PC-9 (cell line): ENCODE measurements at regions not wholly inside any gene's neighbourhood (a gene's known extent, or its start where the extent isn't known, plus 50 kb on each side); places are given as distances from the start of the nearest gene placed in this dataset.

Experiments
- EZH2 ChIP-seq: fragments of 200-600 bp; sonication (generic); IDR thresholded peaks from 2 replicates; pipeline ENCODE4 v1.8.0; 2017; ENCODE audit warnings: antibody characterized with exemption, low read depth
- TF ChIP-seq, protein P1 (sequence below): fragments of 200-600 bp; sonication (generic); conservative IDR thresholded peaks from 2 replicates; pipeline ENCODE4 v1.6.1; 2017; ENCODE audit warnings: mixed run types, antibody characterized with exemption, mild to moderate bottlenecking, moderate library complexity

DNA sequence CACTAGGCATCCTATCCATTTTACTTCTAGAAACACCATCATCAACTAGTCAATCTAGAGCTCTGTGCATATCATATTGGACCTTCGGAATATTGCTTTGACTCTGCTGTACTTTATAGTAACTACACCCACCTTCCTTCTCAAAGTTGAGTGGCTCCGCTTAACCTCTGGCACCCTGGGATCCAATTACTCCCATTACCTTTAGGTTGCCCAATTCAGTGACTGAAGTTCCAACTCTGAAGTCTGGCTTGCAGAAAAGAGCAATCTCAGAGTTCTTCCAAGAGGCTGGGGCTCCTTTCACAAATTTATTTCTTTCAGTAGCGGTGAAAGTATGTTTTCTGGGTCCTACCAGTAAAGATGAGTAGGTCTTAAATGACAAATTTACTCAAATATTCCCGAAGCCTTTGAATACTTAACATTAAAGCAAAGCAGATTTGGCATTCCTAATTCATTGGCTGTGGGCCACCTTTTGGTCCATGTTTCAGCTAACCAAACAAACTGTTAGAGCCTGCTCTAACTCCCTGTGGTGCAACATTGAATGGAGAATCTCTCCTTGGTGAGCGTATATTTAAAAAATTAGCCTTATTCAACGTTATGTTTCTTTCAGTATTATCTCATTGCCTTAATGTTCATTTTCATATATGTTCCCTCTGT is 1215.8 kb downstream of the RAPGEF2 start:
- TF ChIP-seq, protein P1, sequence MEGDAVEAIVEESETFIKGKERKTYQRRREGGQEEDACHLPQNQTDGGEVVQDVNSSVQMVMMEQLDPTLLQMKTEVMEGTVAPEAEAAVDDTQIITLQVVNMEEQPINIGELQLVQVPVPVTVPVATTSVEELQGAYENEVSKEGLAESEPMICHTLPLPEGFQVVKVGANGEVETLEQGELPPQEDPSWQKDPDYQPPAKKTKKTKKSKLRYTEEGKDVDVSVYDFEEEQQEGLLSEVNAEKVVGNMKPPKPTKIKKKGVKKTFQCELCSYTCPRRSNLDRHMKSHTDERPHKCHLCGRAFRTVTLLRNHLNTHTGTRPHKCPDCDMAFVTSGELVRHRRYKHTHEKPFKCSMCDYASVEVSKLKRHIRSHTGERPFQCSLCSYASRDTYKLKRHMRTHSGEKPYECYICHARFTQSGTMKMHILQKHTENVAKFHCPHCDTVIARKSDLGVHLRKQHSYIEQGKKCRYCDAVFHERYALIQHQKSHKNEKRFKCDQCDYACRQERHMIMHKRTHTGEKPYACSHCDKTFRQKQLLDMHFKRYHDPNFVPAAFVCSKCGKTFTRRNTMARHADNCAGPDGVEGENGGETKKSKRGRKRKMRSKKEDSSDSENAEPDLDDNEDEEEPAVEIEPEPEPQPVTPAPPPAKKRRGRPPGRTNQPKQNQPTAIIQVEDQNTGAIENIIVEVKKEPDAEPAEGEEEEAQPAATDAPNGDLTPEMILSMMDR = no peak
- no peak for TF ChIP-seq EZH2
